Stimulated activated CD4-positive, alpha-beta T cell treated with anti-CD3 and anti-CD28 coated beads, Interleukin-4, amount 100 ng/mL, for 48 hours (primary cell): ENCODE measurements at regions not wholly inside any gene's neighbourhood (a gene's known extent, or its start where the extent isn't known, plus 50 kb on each side); places are given as distances from the start of the nearest gene placed in this dataset.

Experiments used
- DNase-seq, 2 donors: peaks; one replicate each; pipeline ENCODE4 v3.0.0-alpha.2; 2020; ENCODE audit warnings: low read depth in 2 of 2

DNA sequence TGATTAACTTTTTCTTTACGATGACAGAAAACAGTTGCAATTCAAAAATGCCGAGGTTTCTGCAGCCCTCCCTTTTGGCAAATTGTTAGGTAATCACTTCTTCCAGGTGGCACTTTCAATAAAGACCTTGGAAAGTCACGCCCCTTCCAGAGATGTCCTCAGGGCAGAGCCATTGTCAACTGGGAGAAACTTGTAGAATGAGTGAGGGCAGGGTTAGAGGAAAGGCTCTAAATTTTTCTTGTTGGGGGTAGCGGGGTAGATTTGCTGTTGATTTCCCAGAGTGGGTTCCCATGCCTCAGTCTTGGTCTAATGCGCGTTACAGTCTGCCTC is 421.1 kb downstream of the FGF9 start:
- DNase-seq: no peak

DNA sequence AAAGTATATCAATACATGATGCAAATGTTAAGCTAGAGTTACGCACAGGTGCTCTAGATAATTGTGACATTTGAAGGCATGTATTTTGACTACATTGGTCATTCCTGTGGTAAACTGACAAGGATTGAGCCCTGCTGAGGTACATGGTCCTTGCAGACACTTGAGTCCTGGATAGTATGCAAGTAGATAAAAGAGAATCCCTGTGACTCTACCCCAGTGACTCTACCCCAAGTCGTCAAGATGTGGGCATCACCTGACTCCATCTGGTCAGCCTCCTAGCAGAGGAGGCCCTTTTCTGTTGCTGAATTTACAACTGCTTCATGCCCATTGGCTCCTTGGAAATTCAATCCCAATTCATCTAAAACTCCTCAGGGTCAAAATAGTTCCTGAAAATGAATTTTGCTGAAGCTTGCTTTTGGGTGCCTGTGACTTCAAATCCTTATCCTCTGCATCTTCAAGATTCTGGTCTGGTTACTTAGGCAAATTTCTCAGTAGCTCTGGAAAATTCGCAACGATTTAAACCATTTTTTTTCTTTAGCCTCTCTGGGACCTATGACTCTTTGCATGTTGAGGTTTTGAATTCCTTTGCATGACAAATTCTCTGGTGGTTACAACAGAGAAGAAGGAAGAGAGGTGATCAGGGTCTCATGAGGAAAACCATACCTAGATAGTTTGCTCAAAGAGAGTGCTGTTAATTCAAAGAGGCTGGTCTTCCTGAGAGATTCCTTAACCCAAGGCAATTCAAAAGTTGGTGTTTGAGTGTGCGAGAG is 422.1 kb downstream of the FGF9 start:
- no peak for DNase-seq

- DNase-seq: no peak
These were observed 424.9 kb downstream of the FGF9 start for GRCh38 chr13:22095794-22096193.

DNA sequence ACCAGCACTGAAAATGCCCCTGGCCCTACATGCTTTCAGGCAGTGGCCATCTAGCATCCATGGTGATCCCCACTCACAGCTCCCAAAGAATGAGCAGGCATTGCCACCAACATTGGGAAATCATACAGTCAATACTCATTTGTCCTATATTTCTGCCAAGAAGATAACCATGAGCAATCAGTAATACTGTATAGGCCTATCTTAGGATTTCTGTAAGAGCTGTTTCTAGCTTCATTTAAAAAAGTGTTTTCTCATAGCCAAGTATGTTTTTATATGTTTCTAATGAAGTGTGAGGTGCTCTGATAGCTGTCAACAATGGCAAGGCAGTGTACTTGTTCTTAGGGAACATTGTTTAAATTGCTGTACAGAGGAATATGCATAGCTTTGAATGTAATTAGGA is 428.7 kb downstream of the FGF9 start:
- DNase-seq: no peak

DNA sequence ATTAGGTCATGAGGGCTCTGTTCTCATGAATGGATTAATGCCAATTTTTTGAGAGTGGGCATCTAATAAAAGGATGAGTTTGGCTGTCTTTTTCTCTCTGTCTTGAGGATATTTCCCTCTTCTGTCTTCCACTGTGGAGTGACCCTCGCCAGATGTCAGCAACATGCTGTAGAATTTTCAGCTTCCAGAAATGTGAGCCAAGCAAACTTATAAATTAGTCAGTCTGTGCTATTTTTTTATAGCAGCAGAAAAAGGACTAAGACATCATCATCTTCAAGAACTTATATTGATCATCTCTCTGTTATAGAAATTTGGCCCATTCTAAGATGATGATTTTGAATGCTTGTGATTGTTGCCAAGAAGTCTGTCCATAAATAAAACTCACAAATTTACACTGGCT is 431.4 kb downstream of the FGF9 start:
- no peak for DNase-seq

GRCh38 chr13:22103046-22104027 is 432.5 kb downstream of the FGF9 start:
- DNase-seq: no peak

DNA sequence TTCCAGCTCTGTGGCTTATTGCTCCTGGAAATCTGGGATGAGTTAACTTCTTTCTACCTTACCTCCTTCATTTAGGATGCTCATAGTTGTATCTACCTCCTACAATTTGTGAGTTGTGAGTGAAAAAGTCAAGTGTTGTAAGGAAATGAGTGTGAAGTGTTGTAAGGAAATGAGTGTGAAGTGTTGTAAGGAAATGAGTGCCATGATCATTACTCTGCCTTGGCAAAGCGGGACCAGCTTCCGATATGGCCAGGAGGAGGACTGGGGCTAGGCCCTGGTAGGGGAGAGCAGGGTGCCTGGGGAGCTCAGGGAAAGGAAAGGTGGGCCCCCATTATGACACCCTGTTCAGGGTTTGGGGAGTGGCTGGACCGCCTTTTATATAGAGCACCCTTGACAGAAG is 435.2 kb downstream of the FGF9 start:
- no peak for DNase-seq

DNA sequence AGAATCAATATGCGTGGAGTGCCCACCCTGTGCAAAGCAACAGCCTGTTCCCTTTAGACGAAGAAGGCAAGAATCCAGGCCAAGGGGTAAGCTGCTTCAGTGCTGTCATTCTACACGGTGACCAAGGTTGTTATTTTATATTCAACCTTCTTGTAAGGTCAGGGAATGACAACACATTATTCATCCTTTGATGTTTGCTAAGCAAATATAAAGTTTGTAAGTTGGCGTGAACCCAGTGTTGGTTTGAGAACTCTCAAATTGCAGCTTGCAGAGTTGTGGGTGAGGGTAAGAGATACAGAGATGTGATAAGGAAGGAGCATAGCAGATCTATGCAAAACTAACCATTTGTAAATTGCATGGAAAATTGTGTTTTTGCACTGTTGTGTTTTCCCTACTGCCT is 436.7 kb downstream of the FGF9 start:
- no peak for DNase-seq

DNA sequence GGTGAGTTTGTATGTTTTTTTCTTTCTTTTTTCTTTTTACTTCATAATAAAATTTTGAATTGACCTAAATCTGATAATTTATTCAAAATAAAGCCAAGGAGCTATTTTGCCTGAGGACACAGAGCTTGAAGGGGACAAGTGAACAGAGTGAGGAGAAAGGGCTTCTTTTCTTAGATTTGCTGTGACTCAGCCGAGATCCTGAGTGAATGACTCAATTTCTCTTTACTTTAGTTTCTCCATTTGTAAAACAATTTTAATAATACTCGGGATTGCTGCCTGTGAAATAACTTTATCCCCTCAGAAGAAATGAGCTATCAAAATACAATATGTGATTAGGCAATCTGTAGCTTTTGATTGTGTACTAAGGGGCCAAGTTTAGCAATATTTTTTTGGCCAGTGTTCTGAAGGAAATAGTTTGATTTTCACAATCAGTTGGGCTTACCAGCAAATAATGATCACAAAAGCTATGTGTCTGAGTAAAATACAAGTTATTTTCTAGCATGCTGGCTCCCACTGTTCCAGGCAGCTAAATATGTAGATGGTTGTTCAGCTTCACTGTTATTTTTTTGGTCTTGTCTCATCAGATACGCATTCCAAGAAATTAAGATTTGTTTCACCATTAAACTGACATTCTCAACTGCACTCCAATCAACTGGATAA is 437.5 kb downstream of the FGF9 start:
- DNase-seq: no peak

- DNase-seq: no peak
These were observed 438.1 kb downstream of the FGF9 start for GRCh38 chr13:22108979-22109378.

DNA sequence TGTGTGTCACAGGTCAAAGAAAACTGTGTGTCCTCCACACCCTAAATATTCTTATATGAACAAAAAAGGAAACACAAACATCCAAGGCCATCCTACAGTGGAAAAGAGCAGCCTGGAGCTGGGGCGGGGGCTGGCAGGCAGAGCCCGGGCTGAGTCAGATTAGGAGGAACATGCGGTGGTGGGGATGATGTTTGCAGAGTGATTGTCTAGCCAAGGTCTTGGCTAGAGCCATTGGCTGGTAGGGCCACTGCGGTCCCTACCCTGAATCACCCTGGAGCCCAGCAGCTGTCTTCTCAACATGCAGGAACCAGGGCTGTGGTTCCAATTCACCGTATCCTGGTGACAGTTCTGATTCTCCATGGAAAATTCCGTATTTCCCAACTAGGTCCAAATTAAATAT is 439.5 kb downstream of the FGF9 start:
- no peak for DNase-seq

DNA sequence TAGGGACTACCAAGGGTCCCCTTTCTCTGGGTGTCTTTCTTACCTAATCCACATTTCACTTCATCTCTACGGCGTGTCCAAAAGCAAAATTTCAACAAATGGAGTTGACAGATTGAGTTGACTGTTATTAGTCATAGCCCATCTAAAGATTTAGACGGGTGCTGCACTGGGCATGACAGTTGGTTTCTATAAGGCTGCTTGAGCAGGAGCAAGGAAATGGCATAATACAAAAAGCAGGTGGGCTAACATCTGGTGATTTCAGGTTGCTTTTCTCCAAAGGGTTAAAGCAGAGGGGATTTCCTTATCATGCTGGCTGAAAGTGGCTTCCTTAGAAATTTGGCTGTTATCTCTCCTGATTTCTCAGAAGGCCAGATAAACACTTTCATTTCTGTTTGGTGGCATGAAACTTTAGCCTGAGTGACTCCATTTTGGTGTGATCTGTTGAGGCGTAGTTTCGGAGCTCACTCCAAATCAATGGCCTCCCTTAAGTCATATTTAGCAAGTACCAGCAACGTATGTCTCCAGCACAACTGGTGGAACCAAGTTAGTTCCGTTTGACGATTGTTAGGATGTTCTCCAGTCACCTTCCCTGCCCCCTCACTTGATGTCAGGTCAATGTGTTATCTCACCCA is 440.4 kb downstream of the FGF9 start:
- DNase-seq: no peak

GRCh38 chr13:22111961-22112360 is 441.1 kb downstream of the FGF9 start:
- no peak for DNase-seq

DNA sequence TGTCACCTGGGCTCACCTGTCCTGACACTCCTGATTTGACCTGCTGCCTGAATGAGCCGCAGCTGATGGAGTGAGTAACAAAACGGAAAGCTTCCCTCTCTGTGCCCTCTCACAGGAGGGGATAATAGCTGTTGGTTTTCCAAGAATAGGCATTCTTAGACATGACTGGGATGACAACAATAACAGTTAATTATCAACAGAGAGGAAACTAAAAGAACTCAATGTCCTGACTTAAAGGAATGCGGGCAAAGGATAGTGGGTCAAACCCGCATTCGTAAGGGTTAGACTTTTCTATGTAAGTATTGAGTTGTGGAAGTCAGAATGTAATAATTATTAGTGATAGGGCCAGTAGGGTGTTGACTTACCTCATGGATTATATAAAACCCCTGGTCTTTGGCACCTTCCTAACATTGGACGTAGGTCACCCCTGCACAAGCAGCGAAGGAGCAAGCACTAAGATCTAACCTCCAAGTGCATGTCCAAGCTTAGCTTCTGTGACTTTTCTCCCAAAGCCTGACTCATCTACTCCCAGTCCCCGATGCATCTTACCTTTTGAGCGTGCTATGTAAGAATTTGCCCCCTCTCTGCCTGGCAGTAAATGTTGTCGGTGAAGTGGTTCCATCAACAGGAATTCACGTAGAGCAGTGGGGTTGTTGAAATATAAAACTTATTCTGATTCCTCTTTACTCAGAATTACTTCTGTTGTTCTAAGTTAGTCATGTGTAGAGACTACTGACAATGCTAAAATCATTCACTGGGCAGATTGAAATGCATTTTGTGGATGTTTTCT is 442.3 kb downstream of the FGF9 start:
- no peak for DNase-seq

DNA sequence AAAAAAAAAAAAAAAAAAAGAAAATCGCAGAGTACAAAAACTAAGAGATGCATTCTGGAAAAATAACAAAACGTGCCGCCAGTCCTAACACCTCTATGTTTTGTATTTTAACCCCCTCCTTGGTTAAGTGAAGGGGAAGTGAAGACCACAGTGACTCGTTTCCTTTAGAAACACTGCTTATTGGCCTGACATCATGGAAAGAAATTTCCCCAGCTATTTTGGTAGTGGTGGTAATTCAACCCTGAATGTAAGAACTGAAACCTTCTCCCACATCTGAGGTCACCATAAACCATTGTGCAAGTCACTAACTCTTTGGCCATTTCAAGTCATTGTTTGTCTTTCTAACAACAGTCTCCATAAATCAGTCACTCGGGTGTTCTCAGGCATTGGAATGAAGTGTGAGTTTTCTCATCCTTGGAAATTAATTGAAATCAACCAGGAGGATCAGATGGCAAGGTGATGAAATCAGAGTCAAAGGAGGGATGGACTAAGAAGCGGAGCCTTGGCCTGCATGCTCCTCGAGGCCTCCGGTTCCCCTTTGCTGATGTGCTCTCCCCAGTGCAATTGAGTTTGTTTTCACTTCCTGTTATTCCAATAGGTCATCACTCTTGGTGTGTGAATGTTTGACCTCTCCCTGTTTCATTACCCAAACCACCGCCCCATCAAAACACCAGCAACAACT is 443.9 kb downstream of the FGF9 start:
- DNase-seq: no peak

DNA sequence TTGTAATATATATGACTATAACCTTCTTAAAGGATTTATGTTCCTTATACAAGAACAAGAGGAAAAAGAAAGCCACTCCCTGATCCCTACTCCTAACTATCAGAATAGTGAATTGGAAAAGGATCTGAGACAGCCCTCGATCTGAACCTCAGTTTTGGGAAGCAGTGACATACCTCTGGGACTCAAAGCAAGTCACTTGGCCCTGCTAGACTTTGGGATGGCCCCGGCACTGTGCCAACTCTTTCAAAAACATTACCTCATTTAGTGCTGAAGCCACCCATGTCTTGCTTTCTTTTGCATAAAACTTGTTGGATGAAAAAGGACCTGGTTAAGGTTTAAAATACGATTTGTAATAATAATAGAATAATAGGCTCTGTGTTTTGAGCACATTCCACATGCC is 447.3 kb downstream of the FGF9 start:
- no peak for DNase-seq

DNA sequence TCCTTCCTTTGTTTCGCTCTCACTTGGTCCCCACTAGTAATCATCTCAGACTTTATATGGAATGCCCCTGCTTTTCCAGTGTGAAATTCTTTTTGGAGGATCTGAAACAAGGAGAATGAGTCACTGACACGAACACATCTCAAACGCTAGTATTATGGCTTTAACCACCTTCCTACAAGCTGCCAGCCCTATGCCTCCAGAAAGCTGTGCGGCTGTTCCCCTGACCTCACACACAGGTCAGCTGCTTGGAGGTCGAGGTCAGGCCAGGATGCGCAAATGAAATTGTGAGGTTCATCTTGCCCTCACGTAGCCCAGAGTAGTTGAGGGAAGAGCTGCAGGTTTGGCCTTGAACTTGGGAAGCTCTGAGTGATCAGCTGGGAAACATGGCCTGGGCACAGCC is 449.8 kb downstream of the FGF9 start:
- no peak for DNase-seq

DNA sequence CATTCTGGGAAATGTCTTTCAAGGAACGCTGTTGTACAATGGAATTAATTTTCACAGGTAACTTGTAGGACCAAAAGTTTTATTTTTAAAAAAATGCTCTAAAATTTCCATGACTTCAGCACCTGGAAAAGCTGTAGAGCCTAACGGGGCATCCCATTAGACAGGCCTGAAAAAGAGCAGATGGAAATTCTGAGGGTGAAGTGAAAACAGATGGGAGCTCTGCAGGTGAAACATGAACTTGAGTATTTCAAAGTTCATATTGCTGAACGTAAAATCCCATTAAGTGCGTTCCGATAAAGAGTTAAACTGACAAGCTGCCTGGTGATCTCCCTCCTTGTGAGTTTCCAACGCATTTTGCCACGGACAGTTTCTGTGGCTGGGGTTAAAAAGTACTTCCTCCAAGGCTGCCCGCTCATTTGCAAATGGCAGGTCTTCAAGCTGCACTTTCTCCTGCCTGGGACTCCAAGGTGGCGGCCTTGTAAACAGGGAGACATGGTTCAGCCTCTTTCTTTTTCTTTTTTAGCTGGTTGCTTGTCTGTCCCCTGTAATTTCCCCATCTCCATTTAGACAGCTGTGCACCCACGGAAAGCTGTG is 450.4 kb downstream of the FGF9 start:
- DNase-seq: no peak

GRCh38 chr13:22126433-22127021 is 455.7 kb downstream of the FGF9 start:
- no peak for DNase-seq
